Activated CD8-positive, alpha-beta T cell treated with anti-CD3 and anti-CD28 coated beads for 36 hours (primary cell): ENCODE measurements at regions not wholly inside any gene's neighbourhood (a gene's known extent, or its start where the extent isn't known, plus 50 kb on each side); places are given as distances from the start of the nearest gene placed in this dataset.

Source experiments
- ATAC-seq: fragments of 200-7000 bp; cut with Tn5 transposase; one replicate; pipeline ENCODE4 v1.10.0; 2021; ENCODE audit warnings: mild to moderate bottlenecking, moderate library complexity
- CTCF ChIA-PET: fragments of 350-600 bp; sonication (Branson Sonifier 250); formaldehyde crosslinking; loops from one replicate; lab custom pipeline; 2021; ENCODE audit warnings: antibody characterized with exemption; lab: Charles Lee
- POLR2A ChIA-PET: fragments of 350-600 bp; sonication (Branson Sonifier 250); formaldehyde crosslinking; loops from one replicate; lab custom pipeline; 2021; ENCODE audit warnings: antibody characterized with exemption; lab: Charles Lee
- DNase-seq: peaks from one replicate; pipeline ENCODE4 v3.0.0-alpha.2; 2020
- H3K27ac Mint-ChIP-seq: one replicate; pipeline ENCODE4 v1.8.0; 2021; ENCODE audit warnings: mild to moderate bottlenecking, mixed read lengths
- H3K27me3 Mint-ChIP-seq: one replicate; pipeline ENCODE4 v1.8.0; 2021; ENCODE audit warnings: mixed read lengths
- H3K36me3 Mint-ChIP-seq: one replicate; pipeline ENCODE4 v1.8.0; 2021; ENCODE audit warnings: low read depth, mixed read lengths
- H3K4me1 Mint-ChIP-seq: one replicate; pipeline ENCODE4 v1.8.0; 2021; ENCODE audit warnings: low read depth, mixed read lengths
- H3K4me3 Mint-ChIP-seq: one replicate; pipeline ENCODE4 v1.8.0; 2021; ENCODE audit warnings: mild to moderate bottlenecking, moderate library complexity, mixed read lengths
- H3K9me3 Mint-ChIP-seq: one replicate; pipeline ENCODE4 v1.8.0; 2021; ENCODE audit warnings: mixed read lengths
- CTCF ChIP-seq: fragments of 200-600 bp; IDR thresholded peaks from one replicate; pipeline ENCODE4 v1.8.0; 2022; ENCODE audit warnings: antibody characterized with exemption, mild to moderate bottlenecking
- intact Hi-C: fragments of 100-400 bp; cut with micrococcal nuclease; formaldehyde crosslinking; loops from one replicate; pipeline ENCODE4 v1.10.0; 2022

GRCh38 chr4:14646831-14647230 lies 355.4 kb upstream of the CPEB2 start:
- intact Hi-C loops = no loop called here
- no peak for DNase-seq
- TF ChIP-seq CTCF = no peak
- CTCF ChIA-PET = no interaction called here
- Mint-ChIP-seq H3K4me1 (no peaks in the 10 kb centered on the region), H3K4me3 (no peak overlapping the region), H3K27ac (no peak overlapping the region), H3K9me3 (peaks cover 3% of the 10 kb centered on the region), H3K27me3 (peaks cover 1% of the 10 kb centered on the region), H3K36me3 (no peaks in the 10 kb centered on the region)
- POLR2A ChIA-PET = no interaction called here
- ATAC-seq = no peak

GRCh38 chr4:14650127-14650526 lies 352.2 kb upstream of the CPEB2 start:
- Mint-ChIP-seq H3K9me3 (peaks cover 3% of the 10 kb centered on the region), H3K27ac (no peak overlapping the region), H3K4me3 (no peak overlapping the region), H3K36me3 (no peaks in the 10 kb centered on the region), H3K4me1 (no peaks in the 10 kb centered on the region), H3K27me3 (peaks cover 1% of the 10 kb centered on the region)
- no peak for TF ChIP-seq CTCF
- DNase-seq (no peak), ATAC-seq (no peak)
- intact Hi-C loops = no loop called here
- CTCF ChIA-PET = no interaction called here
- POLR2A ChIA-PET = no interaction called here

- Mint-ChIP-seq H3K27ac (no peak overlapping the region), H3K27me3 (peaks cover 2% of the 10 kb centered on the region), H3K36me3 (no peaks in the 10 kb centered on the region), H3K4me3 (no peak overlapping the region), H3K4me1 (no peaks in the 10 kb centered on the region), H3K9me3 (peaks cover 5% of the 10 kb centered on the region)
- ATAC-seq (no peak), DNase-seq (no peak)
- intact Hi-C loops = no loop called here
- CTCF ChIA-PET = no interaction called here
- POLR2A ChIA-PET = no interaction called here
- no peak for TF ChIP-seq CTCF
Observed at GRCh38 chr4:14652522-14652921, 349.8 kb upstream of the CPEB2 start.

GRCh38 chr4:14653338-14653737 lies 348.9 kb upstream of the CPEB2 start:
- TF ChIP-seq CTCF = no peak
- H3K9me3 Mint-ChIP-seq = peaks cover 5% of the 10 kb centered on the region
- CTCF ChIA-PET = no interaction called here
- no peaks in the 10 kb centered on the region for H3K4me1 Mint-ChIP-seq
- H3K4me3 Mint-ChIP-seq = no peak overlapping the region
- intact Hi-C loops = no loop called here
- H3K27ac Mint-ChIP-seq = no peak overlapping the region
- peaks cover 1% of the 10 kb centered on the region for H3K27me3 Mint-ChIP-seq
- no peaks in the 10 kb centered on the region for H3K36me3 Mint-ChIP-seq
- no peak for DNase-seq
- POLR2A ChIA-PET = no interaction called here
- no peak for ATAC-seq

- Mint-ChIP-seq H3K36me3 (no peaks in the 10 kb centered on the region), H3K4me3 (no peak overlapping the region), H3K4me1 (no peaks in the 10 kb centered on the region), H3K27ac (no peak overlapping the region), H3K9me3 (peaks cover 2% of the 10 kb centered on the region), H3K27me3 (peaks cover 1% of the 10 kb centered on the region)
- DNase-seq = no peak
- intact Hi-C loops = no loop called here
- no peak for TF ChIP-seq CTCF
- CTCF ChIA-PET = no interaction called here
- POLR2A ChIA-PET = no interaction called here
- no peak for ATAC-seq
Observed at GRCh38 chr4:14659286-14659685, 343.0 kb upstream of the CPEB2 start.
